GM21528 (cell line): ENCODE measurements at regions not wholly inside any gene's neighbourhood (a gene's known extent, or its start where the extent isn't known, plus 50 kb on each side); places are given as distances from the start of the nearest gene placed in this dataset.
"Not testable (repeated sequence)": the region's sequence is repeated elsewhere in the genome, so short reads cannot be mapped to it uniquely, and the experiment has no call there.

Experiments used
- ATAC-seq: cut with Tn5 transposase; IDR thresholded peaks from one replicate; pipeline ENCODE4 v1.9.1; 2021; ENCODE audit warnings: mild to moderate bottlenecking, moderate library complexity; ENCODE audit not compliant: unreplicated experiment, low FRiP score

- ATAC-seq: no peak
These were observed 183.3 kb downstream of the EDN1 start for GRCh38 chr6:12473494-12473893.

GRCh38 chr6:12474167-12475140, 184.3 kb downstream of the EDN1 start:
- no peak for ATAC-seq

GRCh38 chr6:12476484-12476883, 186.3 kb downstream of the EDN1 start:
- ATAC-seq: no peak

GRCh38 chr6:12477616-12478015, 187.5 kb downstream of the EDN1 start:
- ATAC-seq: no peak

GRCh38 chr6:12478921-12479320, 188.8 kb downstream of the EDN1 start:
- ATAC-seq: no peak

- ATAC-seq: no peak
These were observed 189.3 kb downstream of the EDN1 start for GRCh38 chr6:12479451-12479850.

GRCh38 chr6:12479881-12480280, 189.7 kb downstream of the EDN1 start:
- ATAC-seq: no peak

GRCh38 chr6:12480379-12480778, 190.2 kb downstream of the EDN1 start:
- no peak for ATAC-seq

GRCh38 chr6:12481292-12481691, 191.1 kb downstream of the EDN1 start:
- ATAC-seq: no peak

GRCh38 chr6:12481850-12482249, 191.7 kb downstream of the EDN1 start:
- no peak for ATAC-seq

GRCh38 chr6:12482386-12483375, 192.5 kb downstream of the EDN1 start:
- ATAC-seq: no peak

GRCh38 chr6:12483712-12484111, 193.6 kb downstream of the EDN1 start:
- ATAC-seq: peak; percentile 64

- no peak for ATAC-seq
These were observed 194.4 kb downstream of the EDN1 start for GRCh38 chr6:12484519-12484918.

- ATAC-seq: no peak
These were observed 195.1 kb downstream of the EDN1 start for GRCh38 chr6:12485226-12485764.

GRCh38 chr6:12485837-12486236, 195.7 kb downstream of the EDN1 start:
- ATAC-seq: no peak

GRCh38 chr6:12490351-12490903, 200.3 kb downstream of the EDN1 start:
- ATAC-seq: no peak

GRCh38 chr6:12490904-12491571, 200.9 kb downstream of the EDN1 start:
- no peak for ATAC-seq

- ATAC-seq: not testable (repeated sequence)
These were observed 202.8 kb downstream of the EDN1 start for GRCh38 chr6:12492929-12493328.

GRCh38 chr6:12493446-12493845, 203.3 kb downstream of the EDN1 start:
- ATAC-seq: no peak

GRCh38 chr6:12494161-12494560, 204.0 kb downstream of the EDN1 start:
- no peak for ATAC-seq
